ENCODE measurements at regions not wholly inside any gene's neighbourhood (a gene's known extent, or its start where the extent isn't known, plus 50 kb on each side); places are given as distances from the start of the nearest gene placed in this dataset.

DNA sequence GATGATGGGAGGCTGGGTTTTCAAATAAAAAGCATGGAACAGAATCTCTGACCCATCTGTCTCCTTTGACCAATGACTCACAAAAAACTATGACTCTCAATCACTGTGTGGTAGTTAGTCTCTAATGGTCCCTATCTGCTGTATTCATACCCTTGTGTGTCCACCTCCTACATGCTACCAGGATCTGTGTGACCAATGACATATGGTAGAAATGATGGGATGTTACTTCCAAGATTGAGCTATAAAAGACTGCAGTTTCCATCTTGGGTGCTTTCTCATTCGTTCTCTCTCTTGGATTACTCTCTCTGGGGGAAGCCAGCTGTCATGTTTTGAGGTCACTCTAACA lies 144.7 kb upstream of the BTG1 start:
- POLR2A ChIA-PET = no interaction called here
- CTCF ChIA-PET = no interaction called here
- TF ChIP-seq, protein P1, sequence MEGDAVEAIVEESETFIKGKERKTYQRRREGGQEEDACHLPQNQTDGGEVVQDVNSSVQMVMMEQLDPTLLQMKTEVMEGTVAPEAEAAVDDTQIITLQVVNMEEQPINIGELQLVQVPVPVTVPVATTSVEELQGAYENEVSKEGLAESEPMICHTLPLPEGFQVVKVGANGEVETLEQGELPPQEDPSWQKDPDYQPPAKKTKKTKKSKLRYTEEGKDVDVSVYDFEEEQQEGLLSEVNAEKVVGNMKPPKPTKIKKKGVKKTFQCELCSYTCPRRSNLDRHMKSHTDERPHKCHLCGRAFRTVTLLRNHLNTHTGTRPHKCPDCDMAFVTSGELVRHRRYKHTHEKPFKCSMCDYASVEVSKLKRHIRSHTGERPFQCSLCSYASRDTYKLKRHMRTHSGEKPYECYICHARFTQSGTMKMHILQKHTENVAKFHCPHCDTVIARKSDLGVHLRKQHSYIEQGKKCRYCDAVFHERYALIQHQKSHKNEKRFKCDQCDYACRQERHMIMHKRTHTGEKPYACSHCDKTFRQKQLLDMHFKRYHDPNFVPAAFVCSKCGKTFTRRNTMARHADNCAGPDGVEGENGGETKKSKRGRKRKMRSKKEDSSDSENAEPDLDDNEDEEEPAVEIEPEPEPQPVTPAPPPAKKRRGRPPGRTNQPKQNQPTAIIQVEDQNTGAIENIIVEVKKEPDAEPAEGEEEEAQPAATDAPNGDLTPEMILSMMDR (IDR thresholded peaks at IDR 0.05; ENCODE audit: insufficient read depth in 1 of 2, low read depth in 1 of 2, low read length in 1 of 2, severe bottlenecking in 1 of 2, unreplicated experiment in 1 of 2) = no peak

DNA sequence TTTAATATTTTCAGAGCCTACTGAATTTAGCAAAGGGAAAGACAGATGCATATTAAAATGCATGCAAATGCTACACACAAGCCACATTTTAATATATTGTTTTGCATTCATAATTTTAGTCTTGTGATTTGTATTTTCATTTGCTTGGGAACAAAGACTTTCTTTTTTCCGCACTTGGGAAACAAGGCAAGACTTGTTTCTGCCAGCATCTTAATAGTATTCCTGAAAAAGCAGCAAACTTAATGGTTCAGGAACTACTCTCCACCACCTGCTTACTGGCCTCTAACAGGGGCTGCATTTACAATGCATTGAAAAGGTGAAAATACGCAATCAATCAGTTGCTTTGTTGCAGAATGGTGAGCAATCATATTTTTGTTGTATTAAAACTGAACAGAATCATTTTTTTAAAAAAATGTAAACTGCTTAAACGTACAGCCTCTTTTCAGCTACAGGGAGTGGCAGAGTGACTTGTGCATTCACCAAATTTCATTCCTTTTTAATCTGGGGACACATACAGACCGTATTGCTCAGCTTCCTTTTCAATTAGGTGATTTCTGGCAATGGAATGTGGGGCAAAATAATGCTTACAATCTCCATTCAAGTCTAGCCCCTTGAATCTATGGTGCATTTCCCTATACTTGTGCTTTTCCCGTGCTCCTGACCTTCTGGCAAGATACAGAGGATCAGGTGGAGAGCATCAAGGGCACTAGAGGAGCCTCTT lies 144.1 kb upstream of the BTG1 start:
- Mint-ChIP-seq H3K9me3 (ENCODE audit: unreplicated experiment) (no peaks in the 10 kb centered on the region), H3K4me1 (ENCODE audit: low read depth, unreplicated experiment) (no peaks in the 10 kb centered on the region), H3K4me3 (ENCODE audit: unreplicated experiment) (no peak overlapping the region), H3K27ac (ENCODE audit: unreplicated experiment) (no peak overlapping the region), H3K27me3 (ENCODE audit: insufficient read depth, unreplicated experiment) (no peaks in the 10 kb centered on the region), H3K36me3 (ENCODE audit: insufficient read depth, unreplicated experiment) (no peaks in the 10 kb centered on the region)
- intact Hi-C loops (cut with micrococcal nuclease; ENCODE audit: unreplicated experiment) = no loop called here
- H3K9me3 ChIP-seq = no peaks in the 10 kb centered on the region
- DNase-seq = no peak
- POLR2A ChIA-PET = no interaction called here
- H3K4me3 ChIP-seq (ENCODE audit: low read depth, low read length) = no peak overlapping the region
- no TSS peak for BruUV-seq (replicated peaks)
- CTCF ChIA-PET = no interaction called here
- TF ChIP-seq, protein P1 (IDR thresholded peaks at IDR 0.05; ENCODE audit: insufficient read depth in 1 of 2, low read depth in 1 of 2, low read length in 1 of 2, severe bottlenecking in 1 of 2, unreplicated experiment in 1 of 2) = no peak
- no peaks in the 10 kb centered on the region for H3K27me3 ChIP-seq (replicated peaks; ENCODE audit: control insufficient read depth, insufficient read depth, low read length)
- no peaks in the 10 kb centered on the region for H3K4me1 ChIP-seq
- H3K36me3 ChIP-seq (ENCODE audit: control insufficient read depth, insufficient read depth, low read length) = no peaks in the 10 kb centered on the region

More for the DNA sequence above, 144.7 kb upstream of the BTG1 start:
- no peaks in the 10 kb centered on the region for H3K36me3 Mint-ChIP-seq (ENCODE audit: insufficient read depth, unreplicated experiment)
- Histone ChIP-seq H3K4me1 (no peaks in the 10 kb centered on the region), H3K27me3 (replicated peaks; ENCODE audit: control insufficient read depth, insufficient read depth, low read length) (no peaks in the 10 kb centered on the region), H3K9me3 (no peaks in the 10 kb centered on the region), H3K4me3 (ENCODE audit: low read depth, low read length) (no peak overlapping the region), H3K36me3 (ENCODE audit: control insufficient read depth, insufficient read depth, low read length) (no peaks in the 10 kb centered on the region)
- H3K27me3 Mint-ChIP-seq (ENCODE audit: insufficient read depth, unreplicated experiment) = no peaks in the 10 kb centered on the region
- no peaks in the 10 kb centered on the region for H3K4me1 Mint-ChIP-seq (ENCODE audit: low read depth, unreplicated experiment)
- intact Hi-C loops (cut with micrococcal nuclease; ENCODE audit: unreplicated experiment) = no loop called here
- DNase-seq = no peak
- no peaks in the 10 kb centered on the region for H3K9me3 Mint-ChIP-seq (ENCODE audit: unreplicated experiment)
- BruUV-seq (replicated peaks) = no TSS peak
- H3K4me3 Mint-ChIP-seq (ENCODE audit: unreplicated experiment) = no peak overlapping the region
- H3K27ac Mint-ChIP-seq (ENCODE audit: unreplicated experiment) = no peak overlapping the region

DNA sequence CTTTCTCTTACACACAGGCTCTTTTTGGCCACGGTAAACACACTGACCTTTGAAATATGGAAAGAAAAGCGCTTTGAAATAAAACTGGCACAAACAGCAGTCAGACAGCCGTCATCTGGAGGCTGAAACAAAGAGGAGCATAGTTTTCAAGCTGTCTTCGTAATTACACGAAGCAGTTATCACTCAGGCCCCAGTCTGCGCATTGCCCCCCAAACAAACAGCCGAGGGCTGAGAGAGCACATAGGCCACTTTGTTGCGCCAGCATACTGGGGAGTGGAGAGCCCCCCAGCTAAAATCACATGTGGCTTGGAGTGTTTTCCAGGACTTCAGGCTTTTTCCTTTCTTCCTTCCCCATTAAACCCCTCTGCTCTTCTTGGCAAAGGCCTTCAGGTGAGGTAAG lies 142.9 kb upstream of the BTG1 start:
- Histone ChIP-seq H3K27me3 (replicated peaks; ENCODE audit: control insufficient read depth, insufficient read depth, low read length) (no peaks in the 10 kb centered on the region), H3K4me1 (no peaks in the 10 kb centered on the region), H3K4me3 (ENCODE audit: low read depth, low read length) (no peak overlapping the region), H3K9me3 (no peaks in the 10 kb centered on the region), H3K36me3 (ENCODE audit: control insufficient read depth, insufficient read depth, low read length) (no peaks in the 10 kb centered on the region)
- intact Hi-C loops (cut with micrococcal nuclease; ENCODE audit: unreplicated experiment) = no loop called here
- H3K9me3 Mint-ChIP-seq (ENCODE audit: unreplicated experiment) = no peaks in the 10 kb centered on the region
- no peak overlapping the region for H3K4me3 Mint-ChIP-seq (ENCODE audit: unreplicated experiment)
- CTCF ChIA-PET = no interaction called here
- DNase-seq = no peak
- H3K4me1 Mint-ChIP-seq (ENCODE audit: low read depth, unreplicated experiment) = no peaks in the 10 kb centered on the region
- TF ChIP-seq, protein P1 (IDR thresholded peaks at IDR 0.05; ENCODE audit: insufficient read depth in 1 of 2, low read depth in 1 of 2, low read length in 1 of 2, severe bottlenecking in 1 of 2, unreplicated experiment in 1 of 2) = no peak
- no peaks in the 10 kb centered on the region for H3K27me3 Mint-ChIP-seq (ENCODE audit: insufficient read depth, unreplicated experiment)
- POLR2A ChIA-PET = no interaction called here
- no TSS peak for BruUV-seq (replicated peaks)
- H3K36me3 Mint-ChIP-seq (ENCODE audit: insufficient read depth, unreplicated experiment) = no peaks in the 10 kb centered on the region
- H3K27ac Mint-ChIP-seq (ENCODE audit: unreplicated experiment) = no peak overlapping the region

All from Caco-2 (cell line).